ENCODE measurements at regions not wholly inside any gene's neighbourhood (a gene's known extent, or its start where the extent isn't known, plus 50 kb on each side); places are given as distances from the start of the nearest gene placed in this dataset.
A peak's percentile ranks its signal among the peaks of the same experiment; 100 is the strongest.

DNA sequence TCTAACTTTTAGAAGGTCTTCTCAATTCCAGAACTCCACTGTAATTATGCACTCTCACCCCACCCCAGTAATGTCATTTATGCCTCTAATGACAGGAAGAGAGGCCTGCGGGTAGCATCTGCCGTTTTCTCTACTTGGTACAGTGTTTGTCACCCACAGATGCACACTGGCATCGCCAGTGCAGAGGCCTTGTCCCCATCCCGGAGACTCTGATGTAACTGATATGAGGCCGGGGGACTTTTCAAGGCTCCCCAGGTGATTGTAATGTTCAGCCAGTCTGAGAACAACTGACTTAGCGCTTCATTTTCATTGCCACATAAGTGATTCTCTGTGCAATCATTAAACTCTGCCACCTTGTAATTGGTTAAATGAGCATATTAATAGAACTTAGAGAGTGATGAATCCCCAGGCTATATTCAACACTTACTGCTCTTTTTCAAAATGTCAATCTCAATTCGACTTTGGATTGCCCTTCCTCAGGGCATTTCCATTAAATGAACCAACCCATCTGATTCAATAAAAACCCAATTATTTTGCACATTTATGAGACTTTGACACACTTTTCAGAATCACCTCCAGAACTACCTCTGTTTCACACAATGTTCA, 113.2 kb downstream of the HERPUD2 start:
- DNase-seq (ENCODE audit: low read depth in 1 of 2, low spot score in 1 of 2), result no peak

DNA sequence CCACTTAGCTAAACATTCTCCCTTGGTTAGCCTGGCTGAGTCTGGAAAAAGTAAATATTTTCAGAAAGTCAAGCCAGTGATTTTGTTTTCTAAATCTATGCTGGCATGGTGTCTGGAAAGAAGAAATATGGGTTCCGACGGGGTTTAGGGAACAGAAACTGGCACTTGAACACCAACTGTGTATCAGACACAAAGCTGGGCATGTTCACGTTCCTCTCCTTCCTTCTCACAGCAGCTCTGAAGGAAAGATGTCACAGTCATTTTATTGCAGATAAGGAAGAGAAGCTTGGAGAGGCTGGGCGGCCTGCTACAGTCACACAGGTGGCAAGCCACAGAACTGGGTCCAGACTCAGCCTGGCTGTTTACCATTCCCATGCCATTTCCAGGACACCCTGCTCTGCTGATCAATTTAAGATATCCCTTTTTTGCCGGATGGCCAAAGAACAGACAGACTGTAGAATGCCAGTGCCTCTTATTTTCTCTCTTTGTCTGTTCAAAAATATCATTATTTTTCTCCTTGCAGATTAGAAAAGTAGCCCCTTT, 118.8 kb downstream of the HERPUD2 start:
- DNase-seq (ENCODE audit: low read depth in 1 of 2, low spot score in 1 of 2), result no peak

DNA sequence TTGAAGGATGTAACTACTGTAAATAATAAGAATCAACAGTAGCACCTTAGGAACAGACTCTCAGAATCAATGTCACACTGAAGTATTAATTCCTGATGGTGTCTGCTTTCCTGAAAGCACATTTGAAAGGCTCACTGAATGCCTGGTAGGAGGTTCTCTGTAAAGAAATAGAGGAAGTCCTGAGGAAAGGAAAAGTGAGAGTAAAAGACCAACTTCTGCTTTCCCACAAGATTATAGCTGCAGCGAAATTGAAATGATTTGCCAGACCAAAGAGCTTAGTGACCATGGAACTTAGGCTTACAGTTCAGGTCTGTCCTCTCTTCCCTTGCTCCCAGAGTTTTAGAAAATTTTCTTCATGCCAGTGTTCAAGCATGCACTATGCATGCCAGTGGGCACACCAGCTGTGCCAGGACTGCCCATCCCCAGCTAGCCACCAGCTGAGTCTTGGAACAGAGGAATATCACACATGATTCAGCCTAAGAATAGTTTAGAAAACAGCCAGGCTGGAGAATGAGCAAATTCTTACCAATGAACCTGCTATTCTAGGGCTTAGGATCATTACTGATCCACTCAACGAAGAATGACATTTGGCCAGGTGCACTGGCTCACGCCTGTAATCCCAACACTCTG, 123.2 kb downstream of the HERPUD2 start:
- DNase-seq (ENCODE audit: low read depth in 1 of 2, low spot score in 1 of 2), result no peak

DNA sequence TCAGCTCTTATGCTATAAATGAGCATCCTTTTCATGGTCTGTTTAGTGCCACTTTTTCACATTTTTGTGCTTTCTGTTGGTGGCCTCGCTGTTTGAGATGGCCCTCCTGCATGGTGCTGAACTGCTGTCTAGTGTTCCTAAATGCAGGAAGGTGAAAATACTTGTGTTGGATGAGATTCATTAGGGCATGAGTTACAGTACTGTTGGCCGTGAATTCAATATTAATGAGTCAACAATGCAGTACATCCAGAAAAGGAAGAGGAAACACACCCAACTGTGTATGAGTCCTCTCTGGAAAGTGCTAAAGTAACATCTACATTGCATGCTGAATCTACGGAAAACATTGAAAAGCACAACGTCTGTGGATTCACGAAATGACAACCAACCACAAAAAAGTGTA, 124.0 kb downstream of the HERPUD2 start:
- DNase-seq (ENCODE audit: low read depth in 1 of 2, low spot score in 1 of 2), result no peak

DNA sequence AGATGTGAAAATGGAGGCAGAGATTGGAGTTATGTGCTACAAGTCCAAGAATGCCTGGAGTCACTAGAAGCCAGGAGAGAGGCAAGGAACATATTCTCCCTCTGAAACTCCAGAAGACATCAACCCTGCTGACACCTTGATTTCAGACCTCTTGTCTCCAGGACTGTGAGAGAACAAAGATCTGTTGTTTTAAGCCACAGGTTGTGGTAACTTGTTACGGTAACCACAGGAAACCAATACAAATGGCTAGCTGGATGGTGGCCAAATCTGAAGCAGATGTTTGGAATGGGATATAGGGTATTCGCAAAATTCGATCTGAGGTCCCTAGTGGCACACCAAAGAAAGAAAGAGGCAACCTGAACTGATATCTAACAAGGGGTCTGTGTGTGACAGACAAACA, 129.0 kb downstream of the HERPUD2 start:
- DNase-seq (ENCODE audit: low read depth in 1 of 2, low spot score in 1 of 2), result no peak

DNA sequence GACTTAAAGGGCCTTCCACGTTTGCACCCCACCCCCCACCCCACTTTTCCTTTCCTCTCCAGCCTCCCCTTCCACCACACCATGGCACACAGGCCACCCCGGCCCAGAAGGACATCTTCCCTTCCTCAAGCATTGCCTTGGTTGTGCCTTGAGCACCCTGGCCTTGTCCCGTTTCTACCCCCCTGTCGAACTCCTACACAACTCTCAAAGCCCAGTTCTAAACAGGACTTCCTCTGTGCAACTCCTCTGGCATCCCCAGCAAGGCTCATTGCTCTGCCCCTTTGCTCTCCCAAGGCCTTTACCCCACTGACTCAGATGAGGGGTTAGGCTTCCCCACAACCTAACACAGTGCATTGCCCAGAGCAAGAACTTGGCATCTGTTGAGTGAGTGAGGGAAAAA, 136.1 kb downstream of the HERPUD2 start:
- no peak for DNase-seq (ENCODE audit: low read depth in 1 of 2, low spot score in 1 of 2)

DNA sequence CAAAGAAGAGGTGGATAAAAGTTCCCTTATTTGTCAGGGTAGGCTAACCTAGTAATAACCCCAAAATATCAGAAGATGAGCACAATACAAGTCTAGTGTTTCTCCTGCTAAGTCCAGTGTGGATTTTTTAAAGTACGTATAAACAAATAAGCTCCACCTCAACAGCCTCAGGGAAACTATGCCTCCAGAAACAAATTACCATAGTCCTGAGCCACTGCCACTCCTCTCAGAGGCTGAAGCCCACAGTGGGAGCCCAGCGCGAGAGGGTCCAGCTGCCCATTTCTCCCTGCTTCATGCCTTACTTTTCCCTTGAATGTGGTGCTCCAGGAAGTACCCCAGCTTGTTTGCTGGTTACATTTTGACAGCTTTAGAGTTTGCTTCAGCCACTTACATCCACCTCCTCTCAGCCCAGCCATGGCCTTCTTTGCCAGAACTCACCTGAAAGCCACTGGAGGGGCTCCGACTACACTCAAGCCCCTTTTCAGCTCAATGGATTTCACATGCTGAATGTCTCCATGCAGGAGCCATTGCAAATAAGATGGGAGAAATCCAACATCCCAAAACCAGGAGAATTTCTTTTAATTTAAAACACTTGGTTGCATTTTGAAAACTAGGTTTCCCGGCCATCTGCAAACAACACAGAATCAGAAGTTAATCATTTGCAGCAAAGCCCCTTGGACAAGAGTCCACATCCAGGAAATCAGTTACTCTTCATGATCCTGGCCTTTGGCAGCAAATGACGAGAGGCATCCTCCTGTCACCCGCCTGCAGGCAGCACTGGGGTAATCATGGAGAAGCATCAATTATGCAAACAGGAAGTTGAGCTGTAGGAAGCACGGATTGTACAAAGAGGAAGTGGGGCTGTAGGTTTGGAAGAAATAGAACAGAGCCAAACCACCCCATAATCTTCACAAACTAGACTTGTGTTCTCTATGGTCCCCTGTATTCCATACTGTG, 138.1 kb downstream of the HERPUD2 start:
- no peak for DNase-seq (ENCODE audit: low read depth in 1 of 2, low spot score in 1 of 2)

DNA sequence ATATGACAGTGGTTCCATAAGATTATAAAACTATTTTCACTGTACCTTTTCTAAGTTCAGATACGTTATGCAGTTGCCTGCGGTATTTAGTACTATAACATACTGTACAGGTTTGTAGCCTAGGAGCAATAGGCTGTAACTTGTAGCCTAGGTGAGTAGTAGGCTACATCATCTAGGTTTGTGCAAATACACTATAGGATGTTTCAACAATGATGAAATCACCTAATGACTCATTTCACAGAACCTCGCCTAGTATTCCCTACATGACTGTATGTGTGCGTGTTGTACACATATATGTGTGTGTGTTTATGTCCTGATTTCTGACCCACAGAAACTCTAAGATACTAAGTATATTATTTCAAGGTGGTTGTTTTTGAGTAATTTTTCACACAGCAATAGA, 139.0 kb downstream of the HERPUD2 start:
- no peak for DNase-seq (ENCODE audit: low read depth in 1 of 2, low spot score in 1 of 2)

DNA sequence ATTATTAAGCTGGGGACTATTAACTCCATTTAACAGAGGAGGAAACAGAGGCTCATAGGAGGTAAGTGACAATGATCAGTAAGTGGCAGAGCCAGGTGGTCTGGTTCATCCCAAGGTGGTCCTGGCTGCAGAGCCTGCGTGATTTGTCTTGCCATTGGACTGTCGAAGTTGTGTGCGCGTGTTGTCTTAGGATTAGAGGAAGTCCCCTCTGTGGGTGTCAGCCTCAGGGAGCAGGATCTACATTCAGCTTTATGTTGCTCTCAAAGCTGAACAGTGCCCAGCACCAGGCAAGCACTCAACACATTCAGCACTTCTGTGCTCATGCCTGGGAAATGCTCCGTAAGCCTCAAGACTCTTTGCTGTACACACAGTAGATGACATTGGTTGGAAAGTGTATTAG, 139.5 kb downstream of the HERPUD2 start:
- DNase-seq (ENCODE audit: low read depth in 1 of 2, low spot score in 1 of 2), result no peak

DNA sequence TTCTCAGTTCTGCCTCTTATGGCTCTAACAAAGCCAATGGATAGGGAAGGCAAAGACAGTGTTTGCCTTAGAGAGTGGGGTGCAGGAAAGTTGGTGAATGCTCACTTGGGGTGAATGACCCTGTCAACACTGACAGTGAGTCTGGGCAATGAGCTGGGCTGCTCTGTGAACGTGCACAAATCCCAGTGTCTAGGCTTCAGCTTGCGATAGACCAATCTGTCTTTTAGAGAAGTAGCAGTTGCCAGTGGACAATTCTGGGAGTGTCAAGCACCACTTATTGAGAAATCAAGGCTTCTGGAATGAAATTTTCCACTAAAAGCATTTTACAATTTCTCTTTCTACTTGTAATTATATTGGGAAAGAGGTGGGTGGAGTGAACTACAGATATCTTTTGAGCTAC, 141.4 kb downstream of the HERPUD2 start:
- no peak for DNase-seq (ENCODE audit: low read depth in 1 of 2, low spot score in 1 of 2)

DNA sequence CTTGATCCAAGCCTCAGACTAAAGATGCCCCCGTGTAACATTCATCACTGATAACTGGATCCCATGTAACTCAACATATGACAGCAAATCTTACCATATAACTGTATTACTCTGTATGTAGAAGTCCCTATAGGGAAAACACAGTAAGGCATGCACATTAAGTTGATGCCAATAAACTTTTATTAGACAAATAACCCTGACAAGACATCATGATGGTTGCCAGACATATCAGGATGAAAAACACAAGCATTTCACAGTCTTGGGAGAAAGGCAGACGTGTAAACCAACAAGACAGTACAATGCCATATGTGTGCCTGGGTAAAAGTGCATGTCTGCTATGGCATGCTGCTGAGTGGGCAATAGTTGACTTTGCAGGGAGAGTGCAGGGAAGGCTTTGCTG, 142.2 kb downstream of the HERPUD2 start:
- DNase-seq (ENCODE audit: low read depth in 1 of 2, low spot score in 1 of 2), result no peak

DNA sequence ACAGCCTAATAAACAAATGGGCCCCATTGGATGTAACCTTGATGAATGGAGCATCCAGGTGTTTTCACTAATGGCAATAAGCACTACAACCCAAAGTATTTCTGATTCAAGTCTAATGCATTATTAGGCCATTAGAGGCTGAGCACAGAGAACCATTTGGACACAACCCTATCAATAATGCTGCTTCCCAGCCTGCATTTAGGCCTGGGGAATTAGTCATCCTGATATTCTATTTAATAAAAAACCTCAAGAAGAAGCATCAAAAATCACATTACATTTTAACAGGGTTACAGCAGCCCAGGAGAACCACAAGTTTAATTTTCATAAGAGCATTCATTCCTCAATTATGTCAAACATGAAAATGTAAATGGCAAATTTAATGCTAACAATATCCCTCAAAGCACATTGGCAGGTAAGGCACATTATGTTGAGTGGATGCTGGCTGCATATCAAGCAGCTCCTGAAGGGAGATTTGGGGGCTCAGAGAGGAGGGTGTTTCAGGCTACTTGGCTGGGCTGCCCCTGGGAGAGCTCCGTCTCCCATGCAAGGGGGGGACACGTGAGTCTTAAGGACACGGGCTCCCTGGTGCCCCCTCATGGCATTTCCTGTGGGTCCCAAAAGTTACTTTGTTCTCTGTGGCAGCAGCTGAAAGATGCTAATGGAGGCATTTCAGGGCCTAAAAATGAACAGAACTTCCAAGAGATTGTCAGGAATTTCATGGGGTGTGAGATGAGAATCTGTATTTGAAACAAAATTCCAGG, 143.4 kb downstream of the HERPUD2 start:
- DNase-seq (ENCODE audit: low read depth in 1 of 2, low spot score in 1 of 2), result no peak

DNA sequence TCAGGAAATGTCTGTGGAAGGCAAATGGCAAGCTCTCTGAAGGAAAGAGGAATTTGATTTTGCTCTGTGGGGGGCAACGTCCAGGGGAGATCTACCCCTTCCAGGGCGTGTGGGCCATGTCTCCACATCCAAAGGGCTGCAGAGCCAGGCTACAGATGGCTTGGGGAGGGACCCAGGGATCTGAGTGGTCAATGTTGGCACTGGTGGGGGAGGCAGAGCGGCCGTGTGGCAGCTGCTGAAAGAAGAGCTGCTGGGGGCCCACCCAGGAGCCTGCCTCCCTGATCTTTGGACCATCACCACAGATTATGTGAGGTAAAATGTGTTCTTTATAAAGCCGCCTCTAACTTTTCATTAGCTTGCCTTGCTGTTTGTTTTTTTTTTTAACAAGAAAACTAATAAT, 144.1 kb downstream of the HERPUD2 start:
- DNase-seq (ENCODE audit: low read depth in 1 of 2, low spot score in 1 of 2), result no peak

DNA sequence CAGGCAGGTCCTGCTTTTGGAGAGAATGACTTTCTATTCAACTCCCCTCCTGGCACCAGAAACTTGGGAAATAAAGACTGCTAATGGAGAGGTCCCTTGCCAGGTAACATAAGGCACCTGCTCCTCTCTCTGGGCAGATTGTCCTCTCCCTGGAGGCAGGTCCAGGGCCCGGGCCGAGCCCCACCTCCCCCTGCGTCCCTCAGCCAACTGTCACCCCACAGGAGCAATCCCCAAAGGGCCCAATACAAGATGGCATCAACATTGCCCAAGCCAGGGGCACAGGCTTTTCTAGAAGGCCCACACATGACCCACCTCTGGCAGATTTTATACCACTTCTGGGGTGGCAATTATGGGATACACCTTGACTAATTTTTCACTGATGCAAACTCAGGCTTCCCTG, 145.2 kb downstream of the HERPUD2 start:
- DNase-seq (ENCODE audit: low read depth in 1 of 2, low spot score in 1 of 2), result no peak

DNA sequence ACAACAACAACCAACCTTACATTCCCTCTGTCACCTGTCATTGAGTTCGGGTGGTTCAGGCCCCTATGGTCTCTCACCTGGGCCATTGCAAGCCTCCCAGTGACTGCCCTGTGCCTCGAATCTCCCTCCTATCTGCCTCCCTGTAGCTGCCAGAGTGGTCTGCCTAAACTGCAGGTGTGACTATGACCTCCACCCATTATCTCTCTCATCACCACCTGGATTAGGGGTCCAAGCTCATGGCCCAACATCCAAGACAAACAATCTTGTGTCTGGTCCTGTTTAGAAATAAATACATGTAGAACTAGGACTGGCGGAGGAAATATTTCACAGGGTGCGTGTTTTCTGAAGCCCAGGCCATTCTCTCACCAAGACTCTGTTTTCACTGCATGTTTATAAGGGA, 146.6 kb downstream of the HERPUD2 start:
- no peak for DNase-seq (ENCODE audit: low read depth in 1 of 2, low spot score in 1 of 2)

DNA sequence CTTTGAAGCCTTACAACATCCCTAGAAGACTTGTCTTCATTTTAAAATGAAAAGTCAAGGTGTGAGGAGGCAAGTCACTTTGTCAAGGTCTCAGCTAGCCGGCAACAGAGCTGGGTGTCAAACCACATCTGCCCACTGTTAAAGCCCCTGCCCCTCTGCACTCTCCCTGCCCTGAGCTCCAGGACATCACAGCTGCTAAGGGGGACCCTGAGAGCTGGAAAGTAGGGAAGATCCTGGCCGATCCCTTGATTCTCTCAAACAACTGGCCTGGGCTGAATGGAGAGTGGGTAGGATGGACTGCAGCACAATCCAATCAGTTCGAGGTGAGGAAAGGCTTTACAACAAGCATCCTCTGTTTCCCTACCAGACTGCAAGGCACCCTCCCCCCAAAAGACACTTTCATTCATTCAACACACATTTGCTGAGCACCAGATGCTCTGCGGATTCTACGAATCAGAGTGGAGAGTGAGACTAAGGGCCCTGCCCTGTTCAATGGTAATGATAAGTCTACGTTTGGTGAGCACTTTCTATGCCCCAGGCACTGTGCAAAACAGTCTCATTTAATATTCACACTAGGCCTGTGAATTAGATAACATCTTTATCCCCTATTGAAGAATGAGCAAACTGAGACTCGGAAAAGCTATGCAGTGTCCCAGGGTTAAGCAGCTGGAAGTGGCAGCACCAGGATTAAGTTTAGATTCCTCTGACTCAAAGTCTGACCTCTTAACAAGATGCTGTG, 148.1 kb downstream of the HERPUD2 start:
- DNase-seq (ENCODE audit: low read depth in 1 of 2, low spot score in 1 of 2), result no peak

DNA sequence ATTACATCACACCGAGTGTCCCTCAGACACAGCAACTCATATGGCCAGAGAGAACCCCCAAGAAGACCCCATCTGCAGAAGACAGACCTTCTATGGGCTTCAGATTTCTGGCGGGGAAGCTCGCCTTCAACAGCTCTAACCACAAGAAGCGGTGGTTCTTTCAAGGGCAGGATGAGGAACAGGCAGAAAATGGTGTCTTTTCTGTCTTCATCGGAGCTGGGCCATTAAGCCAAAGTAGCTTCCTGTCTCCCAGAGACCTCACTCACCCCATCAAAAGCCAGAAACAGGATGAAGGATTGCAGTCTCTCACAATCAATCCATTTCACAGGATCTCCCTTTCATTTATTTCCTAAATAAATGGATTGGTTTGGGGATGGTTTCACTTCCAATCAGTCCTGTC, 149.1 kb downstream of the HERPUD2 start:
- no peak for DNase-seq (ENCODE audit: low read depth in 1 of 2, low spot score in 1 of 2)

DNA sequence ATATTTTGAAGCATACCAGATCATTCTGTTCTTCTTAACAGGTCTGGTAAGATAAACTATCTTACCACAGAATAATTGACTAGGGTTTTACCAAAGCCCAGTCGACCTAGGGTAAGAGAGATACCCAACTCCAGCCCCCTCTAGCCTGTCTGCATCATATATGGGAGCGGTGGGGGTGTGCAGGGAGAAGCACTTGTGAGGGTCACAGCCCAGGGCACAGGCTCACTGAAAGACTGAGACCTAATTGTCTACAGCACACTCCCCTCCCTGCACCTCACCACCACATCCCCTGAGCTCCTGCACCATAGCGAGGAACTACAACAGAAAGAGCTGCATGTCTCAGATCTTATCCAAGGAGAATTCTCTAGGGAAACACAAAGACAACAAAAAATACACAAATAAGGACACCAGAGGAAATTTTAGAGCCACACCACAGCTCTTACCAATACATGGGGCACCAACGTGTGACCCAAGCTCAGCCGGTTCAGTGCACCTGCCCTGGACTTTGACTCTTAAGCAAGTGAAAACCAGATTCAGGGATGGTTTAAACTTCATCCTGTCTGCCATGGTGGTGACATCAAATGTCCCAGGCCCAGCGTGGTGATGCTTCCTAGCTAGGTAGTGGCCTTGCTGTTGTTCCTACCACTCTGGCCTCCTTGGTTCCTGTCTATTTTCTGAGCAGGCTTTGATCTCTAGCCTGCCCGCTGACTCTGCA, 150.8 kb downstream of the HERPUD2 start:
- no peak for DNase-seq (ENCODE audit: low read depth in 1 of 2, low spot score in 1 of 2)

DNA sequence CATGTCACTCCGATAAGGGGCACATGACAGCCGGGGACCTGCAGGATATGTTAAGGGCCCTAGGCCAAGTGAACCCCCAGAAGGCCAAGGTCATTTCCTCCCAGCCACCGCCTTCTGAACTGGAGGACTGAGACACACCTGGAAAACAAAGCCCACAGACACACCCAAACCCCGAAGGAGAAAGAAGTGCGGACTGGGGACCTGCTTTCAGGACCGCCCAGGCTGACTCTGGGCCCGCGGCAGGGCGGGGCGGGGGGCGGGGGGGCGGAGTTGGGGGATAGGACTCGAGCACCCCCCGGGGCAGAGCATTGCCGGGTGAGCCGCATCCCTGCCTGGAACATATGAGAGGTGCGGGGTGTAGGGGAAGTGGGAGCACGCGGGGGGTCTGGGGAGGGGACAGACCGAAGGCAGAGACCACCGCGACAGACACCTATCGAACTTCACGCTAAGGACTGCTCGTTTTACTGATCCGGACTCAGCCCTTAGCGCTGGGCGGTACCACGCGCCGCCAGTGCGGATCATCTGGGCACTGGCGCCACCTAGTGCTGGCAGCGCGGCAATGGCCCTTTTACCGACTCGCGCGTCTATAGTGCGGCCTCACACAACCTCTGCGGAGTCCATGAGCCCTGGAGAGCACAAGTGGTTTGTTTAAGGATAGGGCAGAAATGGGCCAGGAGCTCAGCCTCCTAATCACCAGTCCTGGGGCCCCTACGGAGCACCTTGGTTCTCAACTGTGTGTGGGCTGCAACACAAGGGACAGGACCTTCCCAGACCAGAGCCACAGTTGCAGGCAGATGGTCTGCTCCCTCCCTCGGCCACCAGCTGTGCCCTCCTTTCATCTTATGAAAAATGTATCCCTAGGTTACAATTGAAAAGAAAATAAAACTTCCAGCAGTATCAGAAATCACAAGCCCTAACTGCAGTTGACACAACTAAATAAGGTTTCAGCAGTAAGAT, 157.6 kb downstream of the HERPUD2 start:
- DNase-seq (ENCODE audit: low read depth in 1 of 2, low spot score in 1 of 2), result peak; percentile 62 to 64

Measured in activated CD4-positive, alpha-beta T cell treated with anti-CD3 and anti-CD28 coated beads, Interleukin-2, amount 50 U/mL, for 24 hours (primary cell).